ENCODE measurements at regions not wholly inside any gene's neighbourhood (a gene's known extent, or its start where the extent isn't known, plus 50 kb on each side); places are given as distances from the start of the nearest gene placed in this dataset.

- ATAC-seq (ENCODE audit: insufficient number of reproducible peaks, low FRiP score, low read depth) (no peak), DNase-seq (ENCODE audit: low spot score) (no peak)
- Histone ChIP-seq H3K27me3 (replicated peaks; ENCODE audit: insufficient read depth) (no peaks in the 10 kb centered on the region), H3K27ac (no peak overlapping the region), H3K4me1 (ENCODE audit: control insufficient read depth in 1 of 2, low read depth in 2 of 2) (no peaks in the 10 kb centered on the region), H3K9me3 (no peaks in the 10 kb centered on the region), H3K36me3 (no peaks in the 10 kb centered on the region), H3K4me3 (no peak overlapping the region)
- no peak for TF ChIP-seq CTCF (IDR thresholded peaks at IDR 0.05)
Measured at GRCh38 chr3:180829409-180830405, 82.8 kb upstream of the FXR1 start.

- H3K9me3 ChIP-seq = no peaks in the 10 kb centered on the region
- H3K36me3 ChIP-seq = no peaks in the 10 kb centered on the region
- H3K4me1 ChIP-seq (ENCODE audit: control insufficient read depth in 1 of 2, low read depth in 2 of 2) = no peaks in the 10 kb centered on the region
- TF ChIP-seq CTCF (IDR thresholded peaks at IDR 0.05) = no peak
- ATAC-seq (ENCODE audit: insufficient number of reproducible peaks, low FRiP score, low read depth) (no peak), DNase-seq (ENCODE audit: low spot score) (no peak)
- no peak overlapping the region for H3K27ac ChIP-seq
- no peak overlapping the region for H3K4me3 ChIP-seq
- no peaks in the 10 kb centered on the region for H3K27me3 ChIP-seq (replicated peaks; ENCODE audit: insufficient read depth)
Measured at GRCh38 chr3:180835501-180835900, 77.0 kb upstream of the FXR1 start.

DNA sequence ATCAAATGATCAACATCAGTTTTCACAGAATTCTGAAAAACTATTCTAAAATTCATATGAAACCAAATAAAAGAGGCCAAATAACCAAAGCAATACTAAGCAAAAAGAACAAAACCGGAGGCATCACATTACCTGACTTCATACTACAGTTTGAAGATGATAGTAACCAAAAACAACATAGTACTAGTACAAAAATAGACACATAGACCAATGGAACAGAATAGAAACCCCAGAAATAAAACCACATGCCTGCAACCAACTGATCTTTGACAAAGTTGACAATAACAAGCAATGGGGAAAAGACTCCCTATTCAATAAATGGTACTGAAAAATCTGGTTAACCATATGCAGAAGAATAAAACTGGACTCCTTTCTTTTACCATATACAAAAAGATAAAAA is 75.7 kb upstream of the FXR1 start:
- no peaks in the 10 kb centered on the region for H3K27me3 ChIP-seq (replicated peaks; ENCODE audit: insufficient read depth)
- TF ChIP-seq CTCF (IDR thresholded peaks at IDR 0.05) = no peak
- no peaks in the 10 kb centered on the region for H3K36me3 ChIP-seq
- no peaks in the 10 kb centered on the region for H3K4me1 ChIP-seq (ENCODE audit: control insufficient read depth in 1 of 2, low read depth in 2 of 2)
- no peak overlapping the region for H3K4me3 ChIP-seq
- H3K9me3 ChIP-seq = peaks cover 5% of the 10 kb centered on the region
- DNase-seq (ENCODE audit: low spot score) (no peak), ATAC-seq (ENCODE audit: insufficient number of reproducible peaks, low FRiP score, low read depth) (no peak)
- H3K27ac ChIP-seq = no peak overlapping the region

DNA sequence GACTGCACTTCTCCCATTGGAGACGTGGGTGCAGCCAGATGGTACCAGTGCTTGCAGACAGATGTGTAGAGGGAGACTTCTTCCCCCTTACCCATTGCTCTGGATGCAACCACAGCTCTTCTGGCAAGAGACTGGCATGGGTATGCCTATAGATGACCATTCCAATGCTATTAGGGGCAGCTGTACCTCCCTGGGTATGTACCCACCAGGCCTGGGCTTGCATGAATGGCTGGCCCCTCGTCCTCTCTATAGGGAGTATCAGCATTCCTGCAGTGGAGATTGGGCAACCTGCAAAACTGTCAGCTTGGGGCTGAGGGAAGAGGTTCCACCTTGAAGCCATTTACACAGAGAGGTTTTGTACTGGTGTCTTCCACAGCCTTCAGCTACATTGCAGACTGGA is 57.6 kb upstream of the FXR1 start:
- Histone ChIP-seq H3K9me3 (no peaks in the 10 kb centered on the region), H3K36me3 (no peaks in the 10 kb centered on the region), H3K4me1 (ENCODE audit: control insufficient read depth in 1 of 2, low read depth in 2 of 2) (no peaks in the 10 kb centered on the region), H3K4me3 (no peak overlapping the region), H3K27me3 (replicated peaks; ENCODE audit: insufficient read depth) (no peaks in the 10 kb centered on the region), H3K27ac (no peak overlapping the region)
- TF ChIP-seq CTCF (IDR thresholded peaks at IDR 0.05) = no peak
- ATAC-seq (ENCODE audit: insufficient number of reproducible peaks, low FRiP score, low read depth) (no peak), DNase-seq (ENCODE audit: low spot score) (no peak)

DNA sequence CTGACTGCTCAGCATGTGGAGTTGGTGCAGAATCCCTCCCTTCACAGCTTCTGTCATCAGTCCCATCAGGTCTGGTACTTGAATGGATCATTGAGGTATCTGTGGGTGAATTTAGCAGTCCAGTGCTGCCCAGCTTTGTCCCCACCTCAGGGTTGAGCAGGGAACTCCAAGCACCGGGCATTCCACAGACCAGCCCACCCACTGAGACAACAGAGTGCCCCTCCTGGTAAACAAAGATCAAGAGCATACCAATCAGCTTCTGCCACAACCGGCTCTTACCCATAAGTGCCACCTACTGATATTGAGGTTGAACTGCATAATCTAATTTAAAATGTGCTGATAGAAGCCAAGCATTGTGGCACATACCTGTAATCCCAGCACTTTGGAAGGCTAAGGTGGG is 57.1 kb upstream of the FXR1 start:
- DNase-seq (ENCODE audit: low spot score) (no peak), ATAC-seq (ENCODE audit: insufficient number of reproducible peaks, low FRiP score, low read depth) (no peak)
- Histone ChIP-seq H3K9me3 (no peaks in the 10 kb centered on the region), H3K36me3 (no peaks in the 10 kb centered on the region), H3K4me3 (no peak overlapping the region), H3K27ac (no peak overlapping the region), H3K4me1 (ENCODE audit: control insufficient read depth in 1 of 2, low read depth in 2 of 2) (no peaks in the 10 kb centered on the region), H3K27me3 (replicated peaks; ENCODE audit: insufficient read depth) (no peaks in the 10 kb centered on the region)
- no peak for TF ChIP-seq CTCF (IDR thresholded peaks at IDR 0.05)

All from thoracic aorta (tissue), 2 donors.